Stimulated activated CD8-positive, alpha-beta memory T cell treated with anti-CD3 and anti-CD28 coated beads, Interleukin-7, amount 100 ng/mL, for 24 hours (primary cell): ENCODE measurements at regions not wholly inside any gene's neighbourhood (a gene's known extent, or its start where the extent isn't known, plus 50 kb on each side); places are given as distances from the start of the nearest gene placed in this dataset.
"Not testable (repeated sequence)": the region's sequence is repeated elsewhere in the genome, so short reads cannot be mapped to it uniquely, and the experiment has no call there.

Experiments used
- DNase-seq: peaks from one replicate; pipeline ENCODE4 v3.0.0-alpha.2; 2020; ENCODE audit warnings: low read depth

DNA sequence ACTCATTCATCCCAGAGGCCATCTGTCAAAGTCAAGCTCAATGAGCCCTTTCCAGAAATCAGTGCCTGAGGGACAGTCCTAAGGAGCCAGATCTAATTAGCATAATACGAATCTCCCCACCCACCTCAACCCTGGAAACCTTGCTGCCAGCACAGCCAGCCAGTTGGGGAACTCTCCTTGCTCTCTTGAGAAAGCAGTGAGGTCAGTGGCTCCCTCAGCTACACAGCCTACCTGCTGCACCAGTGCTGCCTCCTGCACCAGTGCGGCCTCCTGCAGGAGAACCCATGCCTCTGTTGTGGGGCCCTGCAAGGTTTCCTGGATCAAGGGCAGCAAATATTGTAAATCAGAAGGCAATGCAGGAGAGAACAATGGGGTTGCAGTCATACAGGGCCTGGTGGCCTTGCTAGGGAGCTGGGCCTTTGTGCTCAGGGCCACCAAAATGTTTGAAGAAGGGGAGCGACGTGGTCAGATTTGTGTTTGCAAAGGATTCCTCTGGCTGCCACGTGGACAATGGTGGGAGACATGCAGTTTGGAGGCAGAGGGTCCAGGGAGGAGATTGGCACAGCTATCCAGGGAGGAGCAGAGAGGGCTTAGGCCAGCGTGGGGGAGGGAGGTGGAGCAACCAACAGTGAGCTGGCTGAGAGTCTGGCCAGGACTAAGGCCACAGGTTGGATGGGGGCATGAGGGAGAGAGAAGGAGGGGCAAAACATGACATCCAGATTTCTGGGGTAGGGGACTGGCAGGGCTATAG, 124.3 kb upstream of the MAMLD1 start:
- no peak for DNase-seq

DNA sequence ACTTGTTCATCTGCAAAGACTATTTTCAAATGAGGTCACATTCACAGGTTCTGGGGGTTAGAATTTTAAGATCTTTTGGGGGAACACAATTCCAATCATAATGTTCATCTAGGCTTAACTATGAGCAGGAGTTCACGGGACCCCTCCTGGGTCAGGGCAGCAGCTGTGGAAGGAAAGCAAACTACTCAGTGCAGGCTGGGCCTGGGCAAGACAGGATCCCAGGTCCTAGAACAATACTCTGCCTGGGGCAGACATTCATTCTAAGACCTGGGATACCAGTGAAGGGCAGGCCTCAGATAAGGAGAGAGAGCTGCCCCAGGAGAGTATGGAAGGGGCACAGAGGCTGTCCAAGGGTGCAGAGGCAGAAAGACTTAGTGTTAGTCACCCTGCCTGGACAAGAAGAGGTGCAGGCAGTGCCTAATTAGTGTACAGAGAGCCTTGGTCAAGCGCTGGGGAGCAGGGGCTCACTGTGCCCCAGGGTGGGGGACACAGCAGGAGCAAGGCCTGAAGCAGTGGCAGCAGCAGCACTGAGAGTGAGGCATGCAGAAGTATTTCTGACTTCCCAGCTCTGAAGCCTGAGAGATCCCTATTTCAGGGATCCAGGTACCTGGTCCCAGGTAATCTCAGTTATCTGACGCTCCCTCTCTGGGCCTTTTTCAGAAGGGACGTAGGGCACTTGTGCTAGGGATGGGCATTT, 123.0 kb upstream of the MAMLD1 start:
- no peak for DNase-seq

DNA sequence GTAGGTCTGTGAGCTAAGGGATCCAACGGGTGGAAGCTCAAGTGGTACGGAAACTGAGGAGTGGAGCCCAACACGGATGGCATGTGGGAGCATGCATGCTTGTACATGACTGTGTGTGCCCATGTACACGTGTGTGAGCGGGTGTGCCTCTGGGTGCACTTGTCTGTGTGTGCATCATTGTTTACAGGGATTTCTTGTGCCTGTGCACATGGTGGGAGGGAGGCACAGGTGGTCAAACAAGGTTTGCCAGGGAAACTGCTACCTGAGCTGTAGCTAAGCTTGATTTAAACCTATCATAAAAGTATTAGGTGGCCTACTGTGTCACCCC, 122.5 kb upstream of the MAMLD1 start:
- DNase-seq: no peak

DNA sequence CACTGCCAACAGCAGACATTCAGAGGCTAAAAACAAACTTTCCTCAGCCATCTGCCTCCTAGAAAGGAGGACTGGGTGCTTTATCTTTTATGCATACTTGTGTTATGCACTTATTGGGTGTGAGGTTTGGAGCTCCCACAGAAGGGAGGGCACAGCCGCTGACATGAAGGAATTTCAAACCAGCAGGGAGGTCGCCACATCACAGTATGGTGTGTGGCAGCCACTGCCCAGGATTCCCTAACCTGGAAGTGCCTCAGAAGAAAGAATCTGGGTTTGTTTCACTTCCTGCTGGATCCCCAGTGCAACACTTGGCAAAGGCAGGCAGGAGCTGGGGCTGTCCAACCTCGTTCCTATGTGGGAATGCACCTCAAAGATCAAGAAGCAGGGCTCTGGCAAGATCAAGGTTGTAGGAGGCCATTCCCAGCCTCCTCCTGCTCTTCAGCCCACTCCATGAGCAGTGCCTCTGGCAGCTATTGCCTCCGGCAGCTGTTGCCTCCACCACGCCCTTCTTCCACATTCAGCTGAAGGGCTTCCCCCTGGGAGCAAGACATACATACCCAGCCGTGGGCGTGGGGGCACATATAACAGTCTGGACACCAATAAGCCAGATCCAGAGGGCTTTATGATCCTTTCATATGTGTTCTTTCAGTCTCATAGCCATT, 109.0 kb upstream of the MAMLD1 start:
- no peak for DNase-seq

DNA sequence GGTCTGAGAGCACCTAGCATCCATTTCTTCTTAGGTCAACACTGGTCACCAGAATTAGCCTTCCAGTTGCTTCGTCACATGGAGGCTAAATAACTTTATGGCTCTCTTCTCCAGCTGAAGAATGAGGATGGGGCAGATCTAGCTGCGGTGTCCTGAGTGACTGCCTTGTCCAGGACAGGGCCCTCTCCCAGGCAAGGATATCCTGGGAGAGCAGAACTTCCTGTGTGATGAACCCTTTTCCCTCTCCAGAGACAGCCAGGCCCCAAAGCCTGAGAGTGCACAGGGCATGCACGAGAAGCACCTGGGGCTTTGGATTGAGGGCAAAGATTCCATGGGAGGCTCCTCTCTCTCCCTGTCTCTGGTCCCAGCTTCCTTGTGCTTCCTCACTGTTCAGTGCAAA, 108.2 kb upstream of the MAMLD1 start:
- DNase-seq: no peak

DNA sequence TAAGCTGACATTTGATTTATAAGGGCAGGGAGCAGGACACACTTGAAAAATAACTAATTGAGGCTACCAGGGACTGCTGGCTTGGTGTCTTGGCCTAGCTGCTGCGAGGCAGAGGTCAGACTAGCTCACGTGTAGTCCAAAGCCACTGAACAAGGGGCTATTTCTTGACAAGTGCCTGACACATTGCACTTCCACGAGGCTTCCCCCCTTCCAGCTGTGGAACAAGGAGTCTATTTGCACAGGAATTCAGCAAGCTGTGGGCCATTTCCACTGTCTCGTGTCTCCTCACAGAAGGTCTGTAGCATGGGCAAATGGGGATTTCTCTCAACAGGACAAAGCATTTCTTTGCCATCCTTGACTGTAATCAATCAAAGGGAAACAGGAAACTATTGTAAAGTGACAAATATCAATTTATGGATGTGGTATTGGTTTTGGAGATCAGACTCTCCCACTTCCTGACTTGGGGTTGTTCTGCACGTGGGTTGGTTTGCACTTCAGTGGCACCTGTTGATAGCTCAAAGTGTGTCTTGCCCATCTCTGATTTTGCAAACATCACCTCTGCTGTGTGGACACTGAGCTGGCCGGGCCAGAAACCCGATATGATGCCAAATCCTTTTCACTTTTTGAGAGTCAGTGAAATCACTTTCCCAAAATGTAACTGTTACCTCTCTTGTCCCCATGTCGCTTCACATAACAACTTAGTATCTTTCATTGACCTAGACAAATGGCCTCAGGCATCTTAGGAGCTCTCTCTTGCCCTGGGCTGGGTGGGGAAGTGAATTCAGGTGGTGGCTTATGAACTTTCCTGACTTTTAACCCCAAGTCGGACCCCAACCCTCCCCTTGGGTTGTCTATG, 107.4 kb upstream of the MAMLD1 start:
- no peak for DNase-seq

DNA sequence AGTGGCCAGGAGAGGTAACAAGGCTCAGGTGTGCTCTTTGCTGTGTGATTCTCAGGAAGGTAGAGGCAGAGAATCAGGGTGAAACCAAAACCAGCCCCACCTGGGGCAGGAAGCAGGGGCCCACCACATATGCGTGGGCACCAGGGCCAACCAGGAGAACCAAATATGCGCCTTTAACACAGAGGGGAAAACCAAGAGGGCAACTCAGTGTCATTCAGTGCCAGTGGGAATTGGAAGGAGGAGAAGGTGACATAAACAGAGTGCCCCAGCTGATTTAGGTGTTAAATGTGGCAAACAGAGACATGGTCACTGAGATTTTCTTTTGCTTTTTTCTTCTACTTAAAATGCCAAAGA, 106.8 kb upstream of the MAMLD1 start:
- no peak for DNase-seq

DNA sequence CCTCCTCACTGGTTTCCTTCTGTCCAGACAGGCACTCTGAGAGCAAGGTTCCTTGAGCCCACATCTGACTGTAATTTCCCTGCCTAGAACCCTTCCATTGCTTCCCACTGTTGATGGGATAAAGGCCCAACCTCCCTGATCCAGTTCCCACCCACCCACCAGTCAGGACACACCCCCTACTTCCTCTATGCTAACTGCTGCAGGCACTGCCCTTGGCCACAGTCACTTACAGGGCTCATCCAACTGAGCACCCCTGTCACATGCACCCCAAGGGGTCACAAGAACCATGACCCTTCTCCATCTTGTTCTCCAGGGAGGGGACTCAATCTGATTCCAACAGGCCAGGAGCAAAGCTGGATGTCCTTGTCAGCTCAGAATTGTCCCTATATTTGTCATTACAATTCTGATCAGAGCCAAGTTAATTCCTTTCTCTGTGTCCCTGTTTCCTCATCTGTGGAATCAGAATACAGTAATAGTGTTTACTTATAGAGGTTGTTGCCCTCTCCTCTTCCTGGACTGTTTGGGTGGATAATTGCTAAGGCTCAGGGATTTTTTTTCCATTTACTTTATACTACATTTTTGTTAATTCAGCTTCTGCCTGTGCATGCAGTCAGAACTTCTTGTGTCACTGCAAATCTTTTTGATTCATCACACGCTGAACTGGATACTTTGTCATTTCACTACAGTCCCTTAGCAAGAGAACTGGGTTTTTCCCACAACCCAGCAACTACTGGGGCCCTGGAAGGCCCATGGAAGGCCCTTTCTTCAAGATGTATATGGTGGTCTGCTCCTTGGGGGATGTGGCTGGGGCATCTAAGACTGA, 105.6 kb upstream of the MAMLD1 start:
- no peak for DNase-seq

DNA sequence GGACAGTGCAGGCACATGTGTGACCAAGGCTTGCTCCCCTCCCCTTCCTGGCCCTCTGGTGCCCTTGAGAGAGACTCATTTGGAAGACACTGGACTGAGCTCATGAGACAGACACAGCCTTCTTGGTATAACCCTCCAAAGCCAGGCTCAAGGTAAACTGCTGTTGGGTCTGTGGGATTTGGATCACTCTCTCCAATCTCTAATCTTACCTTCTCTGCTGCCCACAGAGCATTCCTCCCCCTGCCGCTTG, 105.0 kb upstream of the MAMLD1 start:
- no peak for DNase-seq

DNA sequence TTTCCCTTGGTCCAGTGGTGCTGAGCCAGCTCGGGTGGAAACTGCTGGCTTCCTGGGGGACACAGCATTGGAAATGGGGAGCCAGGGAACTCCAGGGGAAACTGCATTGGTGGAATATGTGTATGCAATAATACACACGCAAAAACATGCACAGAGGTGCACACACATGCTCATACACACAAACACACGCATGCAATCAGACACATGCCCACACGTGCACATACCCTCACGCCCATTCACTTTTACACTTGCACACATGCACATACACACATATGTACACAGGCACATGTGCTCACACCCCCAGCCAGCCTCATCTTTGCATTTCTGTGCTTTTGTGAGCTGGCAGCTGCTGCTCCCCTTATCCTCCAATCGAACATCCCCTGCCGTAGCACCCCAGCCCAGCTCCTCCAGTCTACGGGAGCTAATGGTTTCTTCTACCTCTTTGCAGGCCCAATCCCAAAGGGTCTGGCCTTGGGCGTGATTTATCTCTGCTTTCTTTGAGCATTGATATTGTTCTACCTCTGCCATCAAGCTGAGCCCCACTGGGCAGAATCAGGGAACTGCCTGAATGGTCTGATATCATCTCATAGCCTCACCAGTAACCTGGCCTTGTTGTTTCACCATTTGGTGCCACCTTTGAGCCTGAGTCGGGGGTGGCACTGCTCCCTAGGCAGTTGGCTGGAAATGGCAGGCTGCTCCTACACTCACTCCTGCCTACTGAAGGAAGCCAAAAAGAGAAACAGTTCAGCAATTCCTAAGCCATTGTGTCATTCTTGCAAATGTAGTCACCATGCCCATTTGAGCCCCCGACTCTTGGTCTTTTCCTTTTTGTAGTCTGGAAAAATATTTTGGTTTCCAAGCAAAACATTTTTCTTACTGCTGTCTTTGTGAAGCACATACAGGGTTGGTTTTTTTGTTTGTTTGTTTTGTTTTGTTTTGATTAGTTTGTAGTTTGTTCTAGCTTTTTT, 104.4 kb upstream of the MAMLD1 start:
- DNase-seq: no peak

DNA sequence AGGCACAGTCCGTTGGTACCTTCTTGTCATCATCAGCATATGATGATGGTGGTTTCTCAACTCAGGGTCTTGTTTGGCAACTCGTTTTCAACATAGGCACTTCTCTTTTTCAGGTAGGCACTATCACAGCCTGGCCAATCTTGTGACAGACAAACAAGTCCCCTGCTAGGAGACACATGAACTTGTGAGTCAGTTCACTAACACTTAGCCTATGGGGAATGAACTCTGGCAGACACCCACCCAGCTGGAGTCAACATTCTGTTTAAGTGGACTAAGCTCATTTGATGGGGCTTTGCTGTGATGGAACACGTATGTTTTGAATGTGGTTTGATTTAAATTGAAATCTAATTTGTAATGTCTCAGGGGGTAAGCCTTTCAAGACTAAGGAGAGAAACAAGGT, 100.7 kb upstream of the MAMLD1 start:
- DNase-seq: no peak

DNA sequence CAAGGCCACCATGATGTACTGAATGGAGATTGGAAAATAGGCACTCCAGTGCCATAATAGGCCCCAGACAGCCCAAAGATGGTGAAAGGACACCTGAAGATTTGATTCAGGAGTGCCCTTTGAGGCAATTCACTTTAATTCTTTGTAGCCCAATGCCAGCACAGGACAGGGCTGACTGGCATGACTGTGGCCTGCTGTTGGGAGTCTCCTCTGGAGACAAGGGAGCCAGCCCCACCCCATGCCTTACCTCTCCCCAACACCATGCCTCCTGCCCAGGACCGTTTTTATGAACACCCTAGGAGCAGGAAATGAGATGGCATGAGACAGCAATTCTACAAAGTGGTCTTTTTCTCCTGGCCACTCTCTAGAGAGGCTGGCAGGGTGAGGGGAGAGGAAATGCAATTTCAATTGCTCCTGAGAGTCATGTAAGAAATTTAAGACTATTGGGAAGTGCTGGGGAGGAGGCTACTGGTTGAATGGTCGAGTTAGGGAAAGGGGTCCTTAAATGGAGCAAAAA, 94.2 kb upstream of the MAMLD1 start:
- DNase-seq: no peak

DNA sequence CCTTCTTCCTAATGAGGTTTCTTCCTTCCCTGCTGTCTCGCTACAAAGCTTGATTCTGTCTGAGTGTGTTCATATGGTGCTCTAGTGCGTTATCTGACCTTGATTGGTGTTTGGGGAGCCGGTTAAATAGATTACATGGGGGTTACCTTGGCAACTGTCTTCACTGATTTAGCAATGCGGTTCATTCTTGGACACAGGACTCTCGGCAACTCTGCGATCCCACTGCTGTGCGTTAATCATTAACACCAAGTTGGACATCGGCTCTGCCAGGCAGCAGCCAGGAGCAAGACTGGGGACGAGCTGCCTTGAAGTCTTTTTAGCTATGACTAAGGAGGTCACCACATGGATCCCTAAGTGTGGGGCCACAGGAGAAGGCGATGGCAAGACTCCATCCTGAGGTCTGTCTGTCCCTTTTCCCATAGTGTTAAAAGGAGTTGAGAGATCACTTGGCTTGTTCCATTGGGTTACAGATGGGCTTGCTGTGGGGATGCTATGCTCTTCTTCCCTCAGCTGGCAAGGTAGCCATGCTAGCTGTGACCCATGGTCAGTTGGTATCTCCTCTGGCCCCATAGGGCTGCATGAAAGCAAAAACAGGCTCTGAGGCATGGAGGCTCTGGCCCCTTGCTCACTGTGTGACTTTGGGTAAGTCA, 93.4 kb upstream of the MAMLD1 start:
- no peak for DNase-seq

DNA sequence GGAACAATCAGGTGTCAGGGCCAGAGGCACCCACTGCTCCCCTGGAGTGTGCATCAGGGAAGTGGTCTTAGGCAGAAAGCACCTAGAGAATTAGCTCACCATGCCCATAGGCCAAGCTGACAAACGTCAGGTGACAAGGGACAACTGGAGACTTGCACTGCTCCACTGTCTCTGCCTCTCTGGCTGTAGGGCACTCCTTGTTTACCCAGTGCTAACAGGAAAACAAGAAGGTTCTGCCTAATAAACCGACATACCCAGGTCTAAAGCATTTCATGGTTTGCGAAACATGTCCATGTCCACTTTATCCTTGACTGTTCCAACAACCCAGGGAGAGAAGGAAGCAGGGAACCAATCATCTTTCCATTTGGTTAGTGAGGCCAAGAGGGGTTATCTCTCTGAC, 92.5 kb upstream of the MAMLD1 start:
- DNase-seq: no peak

DNA sequence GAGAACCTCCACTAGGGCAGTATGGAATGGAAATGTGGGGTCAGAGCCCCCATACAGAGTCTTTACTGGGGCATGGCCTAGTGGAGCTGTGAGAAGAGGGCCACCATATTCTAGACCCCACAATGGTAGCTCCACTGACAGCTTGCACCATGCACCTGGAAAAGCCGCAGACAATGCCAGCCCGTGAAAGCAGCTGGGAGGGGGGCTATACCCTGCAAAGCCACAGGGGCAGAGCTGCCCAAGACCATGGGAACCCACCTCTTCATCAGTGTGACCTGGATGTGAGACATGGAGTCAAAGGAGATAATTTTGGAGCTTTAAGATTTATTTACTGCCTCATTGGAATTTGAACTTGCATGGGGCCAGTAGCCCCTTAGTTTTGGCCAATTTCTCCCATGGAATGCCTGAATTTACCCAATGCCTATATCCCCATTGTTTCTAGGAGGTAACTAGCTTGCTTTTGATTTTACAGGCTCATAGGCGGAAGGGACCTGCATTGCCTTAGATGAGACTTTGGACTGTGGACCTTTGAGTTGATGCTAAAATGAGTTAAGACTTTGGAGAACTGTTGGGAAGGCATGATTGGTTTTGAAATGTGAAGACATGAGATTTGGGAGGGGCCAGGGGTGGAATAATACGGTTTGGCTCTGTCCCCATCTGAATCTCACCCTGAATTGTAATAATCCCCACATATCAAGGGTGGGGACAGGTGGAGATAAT, 89.4 kb upstream of the MAMLD1 start:
- DNase-seq: not testable (repeated sequence)

DNA sequence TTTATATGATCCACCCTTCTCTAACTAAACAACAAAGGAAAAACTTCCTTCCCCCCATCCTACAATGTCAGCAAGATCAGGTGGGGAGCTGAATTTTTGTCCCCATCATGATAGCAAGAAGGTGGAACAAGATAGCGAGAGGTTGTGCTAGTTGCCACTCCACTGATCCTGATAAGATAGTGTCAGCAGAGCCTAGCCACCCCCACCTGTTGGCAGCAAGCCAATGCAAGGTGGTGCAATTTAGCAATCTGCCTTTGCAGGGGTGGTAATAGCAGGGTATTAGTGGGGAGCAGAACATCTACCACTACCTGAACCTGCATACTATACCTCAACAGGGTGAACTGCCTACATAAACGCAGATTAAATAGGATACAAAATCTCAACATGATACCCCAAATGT, 80.2 kb upstream of the MAMLD1 start:
- DNase-seq: no peak

DNA sequence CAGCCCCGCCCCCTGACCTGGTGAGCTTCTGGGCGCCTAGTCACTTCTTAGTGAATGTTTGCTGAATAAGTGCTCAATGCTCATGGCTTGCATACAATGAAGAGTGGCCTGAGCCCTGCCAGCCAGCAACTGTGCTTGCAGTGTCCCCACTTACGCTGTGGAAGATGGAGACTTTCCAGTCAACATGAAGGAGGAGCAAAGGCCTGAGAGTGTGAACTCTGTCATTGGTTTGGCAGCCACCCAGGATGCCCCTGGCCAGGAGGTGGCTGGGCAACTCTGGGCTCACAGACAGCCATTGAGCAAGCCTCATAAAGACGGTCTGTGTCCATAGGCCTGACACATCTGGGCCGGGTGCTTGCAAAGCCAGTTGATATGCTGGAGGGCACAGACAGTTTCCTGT, 72.1 kb upstream of the MAMLD1 start:
- no peak for DNase-seq

DNA sequence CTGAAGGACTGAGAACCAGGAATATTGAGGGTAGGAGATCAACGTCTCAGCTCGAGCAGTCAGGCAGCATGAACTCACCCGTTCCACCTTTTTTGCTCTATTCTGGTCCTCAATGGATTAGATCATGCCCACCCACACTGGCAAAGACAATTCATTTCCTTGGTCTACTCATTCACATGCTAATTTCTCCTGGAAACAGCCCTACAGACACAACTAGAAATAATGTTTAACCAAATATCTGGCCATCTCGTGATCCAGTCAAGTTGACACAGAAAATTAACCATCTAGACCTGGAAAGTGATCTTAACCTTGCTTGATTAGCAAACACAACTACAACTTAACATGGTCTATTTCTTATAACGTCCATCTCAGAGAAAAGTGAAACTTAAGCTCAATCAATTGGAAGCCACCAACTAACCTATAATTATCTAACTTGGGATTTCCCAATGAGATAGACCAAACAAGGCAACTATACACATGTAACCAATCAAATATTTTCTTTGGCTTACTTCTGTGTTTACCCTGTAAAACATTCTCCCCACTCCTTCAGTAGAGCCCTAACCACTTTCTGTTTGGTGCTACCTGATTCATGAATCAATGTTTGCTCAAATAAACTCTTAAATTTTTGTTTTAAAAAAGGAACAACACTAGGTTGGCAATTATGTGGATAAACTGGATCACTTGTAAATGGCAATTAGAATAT, 69.7 kb upstream of the MAMLD1 start:
- DNase-seq: no peak
